Hepatocyte (in vitro differentiated cells): ENCODE measurements at regions not wholly inside any gene's neighbourhood (a gene's known extent, or its start where the extent isn't known, plus 50 kb on each side); places are given as distances from the start of the nearest gene placed in this dataset.

Experiments used
- DNase-seq: peaks from one replicate; pipeline ENCODE4 v3.0.0-alpha.2; 2016; ENCODE audit warnings: low spot score
- H2AFZ ChIP-seq: fragments of 200-600 bp; sonication (generic); 2 replicates; pipeline ENCODE4 v1.6.0; 2016; ENCODE audit warnings: antibody characterized with exemption, mild to moderate bottlenecking
- H3K27ac ChIP-seq: fragments of 200-600 bp; sonication (generic); 2 replicates; pipeline ENCODE4 v1.5.1; 2016; ENCODE audit warnings: mild to moderate bottlenecking
- H3K27me3 ChIP-seq: fragments of 200-600 bp; sonication (generic); 2 replicates; pipeline ENCODE4 v1.6.1; 2016
- H3K36me3 ChIP-seq: fragments of 200-600 bp; sonication (generic); replicated peaks from 2 replicates; pipeline ENCODE4 v1.5.1; 2016; ENCODE audit warnings: low read depth; ENCODE audit not compliant: insufficient read depth
- H3K4me1 ChIP-seq: fragments of 200-600 bp; sonication (generic); 2 replicates; pipeline ENCODE4 v1.5.1; 2016; ENCODE audit warnings: mild to moderate bottlenecking, moderate library complexity; ENCODE audit not compliant: insufficient read depth
- H3K4me2 ChIP-seq: fragments of 200-600 bp; sonication (generic); 2 replicates; pipeline ENCODE4 v1.6.0; 2016
- H3K4me3 ChIP-seq: fragments of 200-600 bp; sonication (generic); 2 replicates; pipeline ENCODE4 v1.5.1; 2016; ENCODE audit warnings: mild to moderate bottlenecking
- H3K79me2 ChIP-seq: fragments of 200-600 bp; sonication (generic); 2 replicates; pipeline ENCODE4 v1.6.0; 2017; ENCODE audit warnings: mild to moderate bottlenecking
- H3K9me2 ChIP-seq: fragments of 200-600 bp; sonication (generic); replicated peaks from 2 replicates; pipeline ENCODE4 v1.6.0; 2017; ENCODE audit warnings: mild to moderate bottlenecking; ENCODE audit not compliant: insufficient read depth
- H3K9me3 ChIP-seq: fragments of 200-600 bp; sonication (generic); 2 replicates; pipeline ENCODE4 v1.5.1; 2016; ENCODE audit warnings: low read depth, mild to moderate bottlenecking
- H4K20me1 ChIP-seq: fragments of 200-600 bp; sonication (generic); 2 replicates; pipeline ENCODE4 v1.6.0; 2016; ENCODE audit warnings: mild to moderate bottlenecking; ENCODE audit not compliant: insufficient read depth, poor library complexity, severe bottlenecking
- CTCF ChIP-seq: fragments of 200-600 bp; sonication (generic); IDR thresholded peaks from 2 replicates; pipeline ENCODE4 v1.5.1; 2016; ENCODE audit warnings: antibody characterized with exemption, mild to moderate bottlenecking; ENCODE audit not compliant: poor library complexity
- EZH2 ChIP-seq: fragments of 200-600 bp; sonication (generic); IDR thresholded peaks from 2 replicates; pipeline ENCODE4 v1.6.1; 2016; ENCODE audit warnings: antibody characterized with exemption, mild to moderate bottlenecking, borderline replicate concordance
- EZH2phosphoT487 ChIP-seq: fragments of 200-600 bp; sonication (generic); IDR thresholded peaks from one replicate; pipeline ENCODE4 v1.6.1; 2018; ENCODE audit warnings: antibody characterized with exemption, mild to moderate bottlenecking, low read depth, moderate library complexity; ENCODE audit not compliant: unreplicated experiment, severe bottlenecking
- WGBS: methylation state at CpG from one replicate; pipeline ENCODE4 v1.1.6; 2016; ENCODE audit warnings: low lambda C conversion rate; ENCODE audit errors: missing lambda C conversion rate; 5-methylcytosine and 5-hydroxymethylcytosine counted together

GRCh38 chr6:113004054-113004453, 656.9 kb downstream of the RFPL4B start:
- Histone ChIP-seq H3K4me1 (no peaks in the 10 kb centered on the region), H3K36me3 (no peaks in the 10 kb centered on the region), H3K27me3 (no peaks in the 10 kb centered on the region), H3K4me3 (no peak overlapping the region), H3K4me2 (no peak overlapping the region), H4K20me1 (no peaks in the 10 kb centered on the region), H3K79me2 (no peaks in the 10 kb centered on the region), H3K9me3 (no peaks in the 10 kb centered on the region), H3K9me2 (no peaks in the 10 kb centered on the region), H3K27ac (no peak overlapping the region), H2AFZ (no peak overlapping the region)
- WGBS: 79% methylated on average over 1 of the region's 1 CpG
- TF ChIP-seq CTCF (no peak), EZH2 (no peak), EZH2phosphoT487 (no peak)
- DNase-seq: no peak

- H3K36me3 ChIP-seq: no peaks in the 10 kb centered on the region
- H3K27me3 ChIP-seq: no peaks in the 10 kb centered on the region
- TF ChIP-seq EZH2phosphoT487 (no peak), CTCF (no peak), EZH2 (no peak)
- H3K9me3 ChIP-seq: no peaks in the 10 kb centered on the region
- H2AFZ ChIP-seq: no peak overlapping the region
- no peak overlapping the region for H3K4me2 ChIP-seq
- no peak overlapping the region for H3K27ac ChIP-seq
- H3K4me1 ChIP-seq: no peaks in the 10 kb centered on the region
- H3K79me2 ChIP-seq: no peaks in the 10 kb centered on the region
- no peaks in the 10 kb centered on the region for H4K20me1 ChIP-seq
- 77% methylated on average over 3 of the region's 3 CpGs for WGBS
- no peak for DNase-seq
- H3K4me3 ChIP-seq: no peak overlapping the region
- no peaks in the 10 kb centered on the region for H3K9me2 ChIP-seq
Measured at GRCh38 chr6:113004470-113005270, 657.5 kb downstream of the RFPL4B start.

GRCh38 chr6:113006494-113006893, 659.4 kb downstream of the RFPL4B start:
- WGBS: 74% methylated on average over 2 of the region's 2 CpGs
- Histone ChIP-seq H3K27me3 (no peaks in the 10 kb centered on the region), H4K20me1 (no peaks in the 10 kb centered on the region), H3K4me2 (no peak overlapping the region), H2AFZ (no peak overlapping the region), H3K9me3 (no peaks in the 10 kb centered on the region), H3K36me3 (no peaks in the 10 kb centered on the region), H3K9me2 (no peaks in the 10 kb centered on the region), H3K27ac (no peak overlapping the region), H3K4me3 (no peak overlapping the region), H3K79me2 (no peaks in the 10 kb centered on the region), H3K4me1 (peaks cover 2% of the 10 kb centered on the region)
- no peak for DNase-seq
- TF ChIP-seq EZH2 (no peak), EZH2phosphoT487 (no peak), CTCF (no peak)
